WTC11 (cell line): ENCODE measurements at regions not wholly inside any gene's neighbourhood (a gene's known extent, or its start where the extent isn't known, plus 50 kb on each side); places are given as distances from the start of the nearest gene placed in this dataset.

Experiments used
- ATAC-seq: fragments of 200-7000 bp; cut with Tn5 transposase; 2 replicates; pipeline ENCODE4 v1.10.0; 2021; ENCODE audit warnings: mild to moderate bottlenecking, moderate library complexity
- CTCF ChIA-PET: fragments of 300-600 bp; sonication (Branson Sonifier 250); formaldehyde crosslinking; loops from one replicate; lab custom pipeline; 2021; ENCODE audit warnings: antibody characterized with exemption; lab: Charles Lee
- POLR2A ChIA-PET: fragments of 350-600 bp; sonication (Branson Sonifier 250); formaldehyde crosslinking; loops from one replicate; lab custom pipeline; 2021; ENCODE audit warnings: antibody characterized with exemption; lab: Charles Lee
- DNase-seq: peaks from one replicate; pipeline ENCODE4 v3.0.0; 2021; ENCODE audit warnings: low spot score
- H3K27ac Mint-ChIP-seq: 2 replicates; pipeline ENCODE4 v1.8.0; 2021; ENCODE audit warnings: mixed read lengths
- H3K27me3 Mint-ChIP-seq: 2 replicates; pipeline ENCODE4 v1.8.0; 2021; ENCODE audit warnings: low read depth, mild to moderate bottlenecking, moderate library complexity, mixed read lengths
- H3K36me3 Mint-ChIP-seq: 2 replicates; pipeline ENCODE4 v1.8.0; 2021; ENCODE audit warnings: mixed read lengths
- H3K4me1 Mint-ChIP-seq: 2 replicates; pipeline ENCODE4 v1.8.0; 2022; ENCODE audit warnings: mixed read lengths
- H3K4me3 Mint-ChIP-seq: 2 replicates; pipeline ENCODE4 v1.8.0; 2021; ENCODE audit warnings: mild to moderate bottlenecking, moderate library complexity, mixed read lengths
- H3K9me3 Mint-ChIP-seq: 2 replicates; pipeline ENCODE4 v1.8.0; 2021; ENCODE audit warnings: mixed read lengths
- AFF4 ChIP-seq: sonication (generic); formaldehyde crosslinking; IDR thresholded peaks from 2 replicates; pipeline ENCODE4 v1.8.1; 2023; ENCODE audit warnings: mild to moderate bottlenecking, missing genetic modification reagents, borderline replicate concordance
- ATF3 ChIP-seq: sonication (generic); formaldehyde crosslinking; conservative IDR thresholded peaks from 2 replicates; pipeline ENCODE4 v1.8.1; 2022; ENCODE audit warnings: mild to moderate bottlenecking, missing genetic modification reagents
- CDX4 ChIP-seq: fragments of 250-450 bp; sonication (Bioruptor Pico); IDR thresholded peaks from 2 replicates; pipeline ENCODE4 v1.9.0; 2021; ENCODE audit warnings: moderate library complexity, mild to moderate bottlenecking, inconsistent platforms, borderline replicate concordance
- CREB1 ChIP-seq: sonication (generic); formaldehyde crosslinking; IDR thresholded peaks from 2 replicates; pipeline ENCODE4 v1.8.0; 2023; ENCODE audit warnings: mild to moderate bottlenecking, missing genetic modification reagents
- FOXP1 ChIP-seq: sonication (generic); formaldehyde crosslinking; IDR thresholded peaks from 2 replicates; pipeline ENCODE4 v1.8.0; 2022; ENCODE audit warnings: missing genetic modification reagents, mild to moderate bottlenecking, moderate library complexity, borderline replicate concordance
- GTF2I ChIP-seq: fragments of 250-450 bp; sonication (Bioruptor Pico); conservative IDR thresholded peaks from 2 replicates; pipeline ENCODE4 v1.4.0; 2021; ENCODE audit warnings: mild to moderate bottlenecking
- IRF1 ChIP-seq: sonication (generic); formaldehyde crosslinking; IDR thresholded peaks from 2 replicates; pipeline ENCODE4 v1.8.0; 2023; ENCODE audit warnings: missing genetic modification reagents
- MYBL2 ChIP-seq: sonication (generic); formaldehyde crosslinking; IDR thresholded peaks from 2 replicates; pipeline ENCODE4 v1.8.1; 2023; ENCODE audit warnings: mild to moderate bottlenecking, moderate library complexity, missing genetic modification reagents
- NFE2L1 ChIP-seq: sonication (generic); formaldehyde crosslinking; IDR thresholded peaks from 2 replicates; pipeline ENCODE4 v1.8.1; 2023; ENCODE audit warnings: missing genetic modification reagents
- NR1H2 ChIP-seq: sonication (generic); formaldehyde crosslinking; IDR thresholded peaks from 2 replicates; pipeline ENCODE4 v1.9.0; 2021; ENCODE audit warnings: mild to moderate bottlenecking, moderate library complexity, missing genetic modification reagents
- NR3C1 ChIP-seq: sonication (generic); formaldehyde crosslinking; conservative IDR thresholded peaks from 2 replicates; pipeline ENCODE4 v1.8.1; 2023; ENCODE audit warnings: low read depth, mild to moderate bottlenecking, missing genetic modification reagents
- OVOL2 ChIP-seq: fragments of 250-450 bp; sonication (Bioruptor Pico); IDR thresholded peaks from 2 replicates; pipeline ENCODE4 v1.9.0; 2021; ENCODE audit warnings: mild to moderate bottlenecking, borderline replicate concordance
- TCF7 ChIP-seq: sonication (generic); formaldehyde crosslinking; IDR thresholded peaks from 2 replicates; pipeline ENCODE4 v1.8.0; 2022; ENCODE audit warnings: mild to moderate bottlenecking, low read depth, missing genetic modification reagents, moderate library complexity
- TEAD1 ChIP-seq: sonication (generic); formaldehyde crosslinking; IDR thresholded peaks from 2 replicates; pipeline ENCODE4 v1.8.0; 2022; ENCODE audit warnings: mild to moderate bottlenecking, missing genetic modification reagents
- TEAD4 ChIP-seq: sonication (generic); formaldehyde crosslinking; IDR thresholded peaks from 2 replicates; pipeline ENCODE4 v1.8.0; 2022; ENCODE audit warnings: mild to moderate bottlenecking, missing genetic modification reagents
- ZMAT4 ChIP-seq: fragments of 250-450 bp; sonication (Bioruptor Pico); IDR thresholded peaks from 2 replicates; pipeline ENCODE4 v1.9.0; 2021; ENCODE audit warnings: mild to moderate bottlenecking
- ZNF317 ChIP-seq: sonication (generic); formaldehyde crosslinking; IDR thresholded peaks from 2 replicates; pipeline ENCODE4 v1.8.1; 2023; ENCODE audit warnings: low read depth, mild to moderate bottlenecking, moderate library complexity, missing genetic modification reagents, borderline replicate concordance
- TF ChIP-seq, protein P1 (sequence below): sonication (generic); formaldehyde crosslinking; IDR thresholded peaks from 2 replicates; pipeline ENCODE4 v1.8.0; 2023; ENCODE audit warnings: missing genetic modification reagents, mild to moderate bottlenecking, borderline replicate concordance
- TF ChIP-seq, protein P2 (sequence below): sonication (generic); formaldehyde crosslinking; IDR thresholded peaks from 2 replicates; pipeline ENCODE4 v1.8.1; 2023; ENCODE audit warnings: mild to moderate bottlenecking, moderate library complexity, missing genetic modification reagents
- TF ChIP-seq, protein P3 (sequence below): sonication (generic); formaldehyde crosslinking; IDR thresholded peaks from 2 replicates; pipeline ENCODE4 v1.8.1; 2022; ENCODE audit warnings: mild to moderate bottlenecking, moderate library complexity, missing genetic modification reagents

DNA sequence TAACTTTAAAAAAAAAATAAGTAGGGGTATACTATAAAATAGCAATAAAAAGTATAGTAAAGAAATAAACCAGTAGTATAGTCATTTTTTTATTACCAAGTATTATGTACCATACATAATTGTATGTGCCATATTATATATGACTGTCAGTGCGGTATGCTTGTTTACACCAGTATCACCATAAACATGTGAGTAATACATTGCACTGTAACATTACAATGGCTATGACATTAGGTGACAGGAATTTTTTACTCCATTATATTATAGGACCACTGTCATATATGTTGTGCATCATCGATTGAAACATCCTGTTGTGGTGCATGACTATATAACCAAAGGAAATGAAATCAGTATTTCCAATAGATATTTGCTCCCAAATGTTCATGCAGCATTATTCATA, 176.9 kb upstream of the ARHGAP24 start:
- ATAC-seq (no peak), DNase-seq (no peak)
- ChIA-PET CTCF (no interaction called here), POLR2A (no interaction called here)
- Mint-ChIP-seq H3K4me1 (peaks cover 13% of the 10 kb centered on the region), H3K36me3 (no peaks in the 10 kb centered on the region), H3K4me3 (no peak overlapping the region), H3K9me3 (no peaks in the 10 kb centered on the region), H3K27me3 (no peaks in the 10 kb centered on the region), H3K27ac (no peak overlapping the region)
- TF ChIP-seq ATF3 (CRISPR knock-in tag) (no peak), NR1H2 (CRISPR knock-in tag) (no peak), OVOL2 (no peak), ZNF317 (CRISPR knock-in tag) (no peak), CREB1 (CRISPR knock-in tag) (no peak), NR3C1 (CRISPR knock-in tag) (no peak), MYBL2 (CRISPR knock-in tag) (no peak), FOXP1 (CRISPR knock-in tag) (no peak), TEAD4 (CRISPR knock-in tag) (no peak), GTF2I (CRISPR knock-in tag) (no peak), ZMAT4 (CRISPR knock-in tag) (no peak), CDX4 (CRISPR knock-in tag) (no peak), TCF7 (CRISPR knock-in tag) (no peak), TEAD1 (CRISPR knock-in tag) (no peak), AFF4 (CRISPR knock-in tag) (no peak), IRF1 (no peak), NFE2L1 (CRISPR knock-in tag) (no peak)
- TF ChIP-seq, protein P1, sequence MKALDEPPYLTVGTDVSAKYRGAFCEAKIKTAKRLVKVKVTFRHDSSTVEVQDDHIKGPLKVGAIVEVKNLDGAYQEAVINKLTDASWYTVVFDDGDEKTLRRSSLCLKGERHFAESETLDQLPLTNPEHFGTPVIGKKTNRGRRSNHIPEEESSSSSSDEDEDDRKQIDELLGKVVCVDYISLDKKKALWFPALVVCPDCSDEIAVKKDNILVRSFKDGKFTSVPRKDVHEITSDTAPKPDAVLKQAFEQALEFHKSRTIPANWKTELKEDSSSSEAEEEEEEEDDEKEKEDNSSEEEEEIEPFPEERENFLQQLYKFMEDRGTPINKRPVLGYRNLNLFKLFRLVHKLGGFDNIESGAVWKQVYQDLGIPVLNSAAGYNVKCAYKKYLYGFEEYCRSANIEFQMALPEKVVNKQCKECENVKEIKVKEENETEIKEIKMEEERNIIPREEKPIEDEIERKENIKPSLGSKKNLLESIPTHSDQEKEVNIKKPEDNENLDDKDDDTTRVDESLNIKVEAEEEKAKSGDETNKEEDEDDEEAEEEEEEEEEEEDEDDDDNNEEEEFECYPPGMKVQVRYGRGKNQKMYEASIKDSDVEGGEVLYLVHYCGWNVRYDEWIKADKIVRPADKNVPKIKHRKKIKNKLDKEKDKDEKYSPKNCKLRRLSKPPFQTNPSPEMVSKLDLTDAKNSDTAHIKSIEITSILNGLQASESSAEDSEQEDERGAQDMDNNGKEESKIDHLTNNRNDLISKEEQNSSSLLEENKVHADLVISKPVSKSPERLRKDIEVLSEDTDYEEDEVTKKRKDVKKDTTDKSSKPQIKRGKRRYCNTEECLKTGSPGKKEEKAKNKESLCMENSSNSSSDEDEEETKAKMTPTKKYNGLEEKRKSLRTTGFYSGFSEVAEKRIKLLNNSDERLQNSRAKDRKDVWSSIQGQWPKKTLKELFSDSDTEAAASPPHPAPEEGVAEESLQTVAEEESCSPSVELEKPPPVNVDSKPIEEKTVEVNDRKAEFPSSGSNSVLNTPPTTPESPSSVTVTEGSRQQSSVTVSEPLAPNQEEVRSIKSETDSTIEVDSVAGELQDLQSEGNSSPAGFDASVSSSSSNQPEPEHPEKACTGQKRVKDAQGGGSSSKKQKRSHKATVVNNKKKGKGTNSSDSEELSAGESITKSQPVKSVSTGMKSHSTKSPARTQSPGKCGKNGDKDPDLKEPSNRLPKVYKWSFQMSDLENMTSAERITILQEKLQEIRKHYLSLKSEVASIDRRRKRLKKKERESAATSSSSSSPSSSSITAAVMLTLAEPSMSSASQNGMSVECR (CRISPR knock-in tag), result no peak
- TF ChIP-seq, protein P2, sequence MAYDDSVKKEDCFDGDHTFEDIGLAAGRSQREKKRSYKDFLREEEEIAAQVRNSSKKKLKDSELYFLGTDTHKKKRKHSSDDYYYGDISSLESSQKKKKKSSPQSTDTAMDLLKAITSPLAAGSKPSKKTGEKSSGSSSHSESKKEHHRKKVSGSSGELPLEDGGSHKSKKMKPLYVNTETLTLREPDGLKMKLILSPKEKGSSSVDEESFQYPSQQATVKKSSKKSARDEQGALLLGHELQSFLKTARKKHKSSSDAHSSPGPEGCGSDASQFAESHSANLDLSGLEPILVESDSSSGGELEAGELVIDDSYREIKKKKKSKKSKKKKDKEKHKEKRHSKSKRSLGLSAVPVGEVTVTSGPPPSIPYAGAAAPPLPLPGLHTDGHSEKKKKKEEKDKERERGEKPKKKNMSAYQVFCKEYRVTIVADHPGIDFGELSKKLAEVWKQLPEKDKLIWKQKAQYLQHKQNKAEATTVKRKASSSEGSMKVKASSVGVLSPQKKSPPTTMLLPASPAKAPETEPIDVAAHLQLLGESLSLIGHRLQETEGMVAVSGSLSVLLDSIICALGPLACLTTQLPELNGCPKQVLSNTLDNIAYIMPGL (CRISPR knock-in tag), result no peak
- TF ChIP-seq, protein P3, sequence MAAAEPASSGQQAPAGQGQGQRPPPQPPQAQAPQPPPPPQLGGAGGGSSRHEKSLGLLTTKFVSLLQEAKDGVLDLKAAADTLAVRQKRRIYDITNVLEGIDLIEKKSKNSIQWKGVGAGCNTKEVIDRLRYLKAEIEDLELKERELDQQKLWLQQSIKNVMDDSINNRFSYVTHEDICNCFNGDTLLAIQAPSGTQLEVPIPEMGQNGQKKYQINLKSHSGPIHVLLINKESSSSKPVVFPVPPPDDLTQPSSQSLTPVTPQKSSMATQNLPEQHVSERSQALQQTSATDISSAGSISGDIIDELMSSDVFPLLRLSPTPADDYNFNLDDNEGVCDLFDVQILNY (CRISPR knock-in tag), result no peak
